ENCODE measurements at regions not wholly inside any gene's neighbourhood (a gene's known extent, or its start where the extent isn't known, plus 50 kb on each side); places are given as distances from the start of the nearest gene placed in this dataset.
"Not testable (repeated sequence)": the region's sequence is repeated elsewhere in the genome, so short reads cannot be mapped to it uniquely, and the experiment has no call there.

DNA sequence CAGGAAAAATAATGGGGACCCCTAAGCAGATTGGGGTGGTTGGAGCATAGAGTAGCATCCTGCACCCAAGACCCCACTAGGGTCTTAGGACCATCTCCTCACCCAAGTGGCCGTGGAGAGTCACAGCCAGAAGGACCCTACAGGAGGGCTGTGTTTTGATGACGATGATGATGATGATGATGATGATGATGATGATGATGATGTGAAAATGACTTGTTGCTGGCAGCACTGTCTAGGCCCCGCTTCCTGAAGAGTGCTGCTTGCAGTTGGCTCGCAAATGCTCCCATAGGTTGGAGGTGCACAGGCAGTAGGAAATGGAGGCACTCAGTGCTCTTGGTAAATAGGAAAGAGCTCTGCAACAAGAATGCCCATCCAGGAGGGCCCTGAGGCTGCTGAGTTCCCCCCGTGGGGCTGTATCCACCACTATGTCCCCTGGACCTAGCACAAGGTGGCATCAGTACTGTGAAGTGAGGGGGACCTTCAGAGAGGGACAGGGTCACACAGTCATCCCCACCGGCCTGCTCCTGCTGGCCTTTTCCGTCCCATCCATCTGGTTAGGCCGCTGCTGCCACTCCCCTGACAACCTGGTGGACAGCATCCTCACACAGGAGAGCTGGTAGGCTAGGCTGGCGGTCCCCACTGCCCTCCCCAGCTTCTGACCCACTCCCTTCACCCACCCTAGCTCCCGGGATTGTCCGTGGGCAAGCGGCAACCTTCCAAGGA, 139.6 kb downstream of the FOXD2 start:
- DNase-seq = no peak

DNA sequence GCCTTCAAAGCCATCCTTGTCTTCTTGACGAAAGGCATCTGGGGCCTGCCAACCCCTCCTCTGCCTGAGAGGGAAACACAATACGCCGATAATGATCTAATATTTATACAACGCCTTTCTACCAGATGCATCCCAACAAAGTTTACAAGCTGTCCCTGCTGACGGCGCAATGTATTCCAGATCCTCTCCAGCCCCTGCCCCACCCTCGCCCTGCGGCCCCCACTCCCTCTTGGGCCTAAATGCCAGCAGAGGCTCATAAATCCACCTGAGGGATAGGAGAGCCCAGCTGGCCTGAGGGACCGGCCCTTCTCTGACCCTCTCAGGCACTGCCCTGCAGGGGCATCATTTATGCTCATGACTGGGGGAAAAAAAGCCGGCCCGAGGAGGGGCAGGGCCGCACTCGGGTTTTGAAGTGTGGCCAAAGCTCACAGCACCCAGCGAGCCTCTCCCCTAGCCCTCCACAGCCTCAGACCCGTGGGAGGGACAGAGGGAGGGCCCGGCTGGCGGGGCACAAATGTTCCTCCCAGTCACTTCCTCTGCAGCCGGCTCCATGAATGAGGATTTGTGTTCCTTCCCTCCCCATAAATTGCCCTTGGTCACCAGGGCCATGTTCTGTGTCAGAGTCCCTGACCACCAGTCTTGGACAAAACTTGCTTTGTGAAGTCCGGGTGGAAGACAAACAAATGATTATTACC, 140.3 kb downstream of the FOXD2 start:
- no peak for DNase-seq

DNA sequence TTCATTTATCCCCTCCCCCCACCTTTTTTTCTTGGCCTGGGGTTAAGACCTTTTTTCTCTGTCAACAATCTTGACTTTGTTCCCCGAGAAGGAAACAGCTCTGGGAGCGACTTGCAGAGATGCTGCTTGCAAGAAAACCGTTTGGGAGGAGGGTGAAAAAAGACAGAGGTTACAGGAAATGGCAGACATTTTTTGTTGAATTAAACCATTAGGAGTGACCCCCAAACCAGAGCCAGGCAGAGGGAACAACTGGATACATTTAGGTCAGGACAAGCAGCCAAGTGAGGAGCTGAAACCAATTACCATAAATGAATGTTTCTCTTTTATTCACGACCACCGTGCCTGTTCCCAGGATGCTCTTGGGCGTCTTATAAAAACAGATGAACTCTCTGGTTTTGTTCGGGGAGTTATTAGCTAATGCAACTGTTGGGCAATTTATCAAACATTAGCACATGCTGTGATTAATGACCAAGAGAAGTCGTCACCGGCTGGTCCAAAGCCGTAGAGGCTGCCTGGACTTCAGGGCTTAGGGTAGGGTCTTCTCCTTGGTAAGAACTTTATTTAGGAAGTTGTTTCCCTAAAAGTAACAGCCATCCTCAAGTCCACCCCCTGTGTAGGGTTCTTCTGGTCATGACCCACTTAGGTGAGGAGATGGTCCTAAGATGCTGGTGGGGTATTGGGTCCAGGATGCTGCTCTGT, 141.0 kb downstream of the FOXD2 start:
- DNase-seq = no peak

DNA sequence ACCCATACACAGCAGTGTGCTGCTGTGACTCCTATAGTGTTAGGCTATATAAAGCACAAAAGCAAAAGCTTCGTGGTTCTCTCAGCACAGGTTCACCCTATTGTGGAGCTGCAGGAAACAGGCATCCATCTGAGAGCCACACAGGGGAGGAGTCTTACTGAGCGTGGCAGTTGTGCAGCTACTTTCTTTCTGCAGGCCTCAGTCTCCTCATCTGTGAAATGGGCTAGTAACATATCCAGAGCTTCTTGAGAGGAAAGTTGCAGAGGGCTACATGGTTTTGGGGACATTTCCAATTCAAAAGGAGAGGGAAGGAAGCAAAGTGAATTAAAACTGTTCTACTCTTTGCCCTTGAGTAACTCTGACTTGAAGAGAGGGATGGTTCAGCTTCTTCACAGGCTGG, 142.0 kb downstream of the FOXD2 start:
- DNase-seq = no peak

DNA sequence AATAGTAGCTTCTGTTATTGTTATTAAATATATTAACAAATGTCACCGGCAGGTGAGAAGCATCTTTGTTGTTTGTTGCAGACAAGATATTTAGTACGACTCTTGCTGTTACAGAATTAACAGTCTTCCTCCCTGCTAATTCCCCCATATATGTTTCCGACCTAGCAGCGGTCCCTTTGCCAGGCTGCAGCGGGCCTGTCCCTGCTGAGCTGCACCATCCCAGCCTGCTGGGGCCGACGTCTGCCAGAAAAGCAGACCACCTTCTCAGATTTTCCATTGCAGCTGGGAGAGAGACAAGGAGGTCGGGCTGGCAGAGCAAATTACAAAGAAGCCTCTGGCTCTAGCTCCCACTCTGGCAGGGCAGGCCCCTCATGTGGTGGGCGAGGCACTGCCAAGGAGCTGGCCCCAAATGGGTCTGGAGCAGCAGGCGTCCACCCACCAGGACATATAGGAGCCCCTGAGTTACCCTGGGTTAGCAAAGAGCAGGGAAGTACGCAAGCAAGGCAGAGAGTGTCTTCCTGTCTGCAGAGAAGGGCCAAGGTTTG, 142.7 kb downstream of the FOXD2 start:
- DNase-seq = no peak

DNA sequence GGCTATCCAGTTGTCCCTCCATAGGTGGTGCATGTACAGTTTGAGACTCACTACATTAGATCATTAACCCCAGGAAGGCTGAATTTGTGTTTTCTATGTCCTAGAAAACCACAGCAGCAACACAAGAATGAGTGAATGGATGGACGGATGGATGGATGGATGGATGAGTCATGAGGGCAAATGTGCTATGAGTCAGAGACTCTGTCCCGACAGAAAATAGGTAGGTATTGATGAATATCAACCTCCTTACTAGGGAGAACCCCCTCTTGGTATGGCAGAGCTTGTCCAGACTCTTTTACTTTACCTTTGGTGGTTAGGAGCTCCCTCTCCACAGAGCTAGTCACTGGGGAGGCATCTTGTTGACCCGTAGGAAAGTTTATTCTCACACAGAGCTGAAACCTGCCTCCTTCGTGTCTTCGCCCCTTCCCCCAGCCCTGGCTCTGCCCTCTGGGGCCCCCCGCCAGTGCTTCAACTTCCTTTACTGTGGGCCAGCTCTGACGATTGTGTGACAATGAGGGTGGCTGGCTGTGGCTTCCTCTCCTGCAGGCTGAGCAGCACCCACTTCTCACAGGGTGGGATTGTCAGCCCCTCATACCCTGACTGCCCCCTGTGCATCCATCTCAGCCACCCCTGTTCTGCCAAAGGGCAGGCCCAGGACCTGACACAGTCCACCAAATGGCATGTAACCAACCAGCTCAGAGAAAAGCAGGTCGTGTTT, 145.2 kb downstream of the FOXD2 start:
- DNase-seq = no peak

DNA sequence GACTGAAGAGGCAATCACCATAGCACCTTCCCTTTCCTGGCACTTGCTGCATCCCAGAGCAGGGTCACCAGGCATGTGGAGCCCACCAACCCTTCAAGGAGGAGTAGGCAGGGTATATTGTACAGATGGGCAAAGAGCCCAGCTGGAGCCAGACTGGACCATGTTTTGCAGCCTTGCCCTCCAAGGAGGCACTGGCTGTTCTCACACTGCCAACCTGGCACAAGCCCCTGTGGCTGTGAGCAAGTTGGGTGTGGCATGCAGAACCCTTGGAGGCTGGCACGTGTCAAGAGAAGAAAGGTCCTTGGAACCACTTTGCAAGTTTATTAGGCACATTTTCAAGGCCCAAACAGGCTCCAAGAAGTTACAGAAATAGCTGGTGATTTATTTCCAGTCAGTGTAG, 146.4 kb downstream of the FOXD2 start:
- DNase-seq = no peak

DNA sequence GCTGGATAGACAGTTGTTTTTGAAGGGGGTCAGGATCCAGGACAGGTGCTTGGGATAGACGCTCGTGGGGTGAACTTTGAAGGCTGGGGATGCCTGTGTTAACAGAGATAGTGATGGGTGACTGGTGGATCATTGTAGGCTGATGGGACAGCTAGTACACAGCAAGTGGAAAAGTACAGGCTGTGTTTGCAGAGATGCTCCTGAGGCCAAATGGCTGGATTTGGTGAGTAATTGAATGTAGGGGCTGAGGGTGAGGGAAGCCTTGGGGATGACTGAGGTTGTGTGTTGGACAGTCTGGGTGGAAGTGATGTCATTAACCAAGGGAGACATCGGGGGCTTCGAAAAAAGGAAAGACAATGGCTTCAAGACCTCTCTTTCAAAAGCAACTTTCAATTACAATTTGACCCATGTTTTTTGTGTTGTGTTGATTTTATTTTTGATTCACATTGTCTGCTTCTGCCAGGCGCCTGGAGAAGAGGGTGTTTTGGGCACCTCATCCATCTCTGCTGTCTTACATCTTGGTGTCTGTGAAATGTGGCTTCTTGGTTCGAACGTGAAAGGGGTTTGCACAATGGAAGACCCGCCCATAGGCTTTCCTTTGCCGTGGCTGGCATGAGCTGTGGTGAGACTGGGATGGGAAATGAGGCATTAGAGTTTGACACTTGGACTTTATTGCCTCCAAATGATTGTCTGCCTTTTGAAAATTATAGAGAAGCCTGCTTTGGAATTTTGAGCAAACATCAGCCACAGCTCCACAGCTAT, 147.5 kb downstream of the FOXD2 start:
- DNase-seq = no peak

DNA sequence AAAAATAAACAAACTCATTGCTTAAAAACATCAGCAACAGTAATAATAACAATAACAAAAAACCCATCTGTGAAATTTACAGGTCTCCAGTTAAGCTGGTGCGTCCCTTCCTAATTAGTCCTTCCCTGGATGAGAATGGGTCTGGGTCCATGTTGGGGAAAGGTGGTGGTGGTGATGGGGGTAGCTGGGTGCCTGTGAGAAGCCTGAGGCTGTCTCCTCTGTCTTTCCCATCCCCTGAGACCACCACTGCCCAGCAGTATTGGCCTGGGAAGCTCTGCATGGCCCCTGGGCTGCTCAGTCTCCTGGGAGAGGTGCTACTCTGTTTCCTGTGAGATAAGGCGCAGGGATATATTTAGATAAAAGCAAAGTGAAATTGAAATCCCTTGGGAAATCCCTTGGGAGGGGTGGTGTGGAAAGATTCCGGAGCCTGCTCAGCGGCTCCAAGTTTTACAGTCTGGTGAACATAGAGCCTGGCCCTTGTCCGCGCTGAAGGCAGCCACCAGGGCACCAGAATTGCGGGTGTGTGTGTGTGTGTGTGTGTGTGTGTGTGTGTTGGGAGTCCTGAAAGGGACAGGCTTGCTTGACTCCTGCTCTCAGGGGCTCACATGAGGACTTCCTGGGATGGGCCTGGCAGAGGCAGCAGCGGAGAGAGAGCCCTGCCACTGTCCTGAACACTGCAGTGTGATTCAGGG, 150.2 kb downstream of the FOXD2 start:
- no peak for DNase-seq

DNA sequence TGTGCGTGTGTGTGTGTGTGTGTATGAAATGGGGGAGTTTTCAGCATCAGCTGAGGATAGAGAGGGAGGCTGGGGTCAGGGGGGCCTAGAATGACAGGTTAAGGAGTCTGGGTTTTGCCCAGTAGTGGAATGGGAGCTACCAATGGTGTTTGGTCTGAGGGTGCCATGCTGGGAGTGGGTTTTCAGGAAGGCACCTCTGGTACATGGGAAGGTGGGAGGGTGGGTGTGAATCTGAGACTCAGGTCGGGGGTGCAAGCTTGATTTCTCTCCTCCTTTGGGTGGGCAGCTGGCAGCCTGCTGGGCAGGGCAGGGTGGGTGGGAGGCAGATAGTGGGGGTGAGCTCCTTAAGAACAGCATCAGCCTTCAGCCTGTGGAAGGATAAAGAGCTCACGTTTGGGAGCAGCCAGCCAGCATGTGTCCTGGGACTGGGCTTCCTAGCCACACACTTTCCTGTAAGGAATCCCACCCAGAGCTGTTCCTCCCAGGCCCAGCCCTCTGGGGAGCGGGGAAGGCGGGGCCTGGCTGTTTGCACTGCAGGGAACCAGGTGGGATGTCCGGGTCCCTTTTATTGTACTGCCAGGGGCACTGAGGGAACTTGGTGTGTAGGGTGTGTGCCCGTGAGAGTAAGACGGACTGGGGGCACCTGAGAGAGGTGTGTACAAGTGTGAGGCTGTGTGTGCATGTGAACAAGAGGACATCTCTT, 152.8 kb downstream of the FOXD2 start:
- no peak for DNase-seq

DNA sequence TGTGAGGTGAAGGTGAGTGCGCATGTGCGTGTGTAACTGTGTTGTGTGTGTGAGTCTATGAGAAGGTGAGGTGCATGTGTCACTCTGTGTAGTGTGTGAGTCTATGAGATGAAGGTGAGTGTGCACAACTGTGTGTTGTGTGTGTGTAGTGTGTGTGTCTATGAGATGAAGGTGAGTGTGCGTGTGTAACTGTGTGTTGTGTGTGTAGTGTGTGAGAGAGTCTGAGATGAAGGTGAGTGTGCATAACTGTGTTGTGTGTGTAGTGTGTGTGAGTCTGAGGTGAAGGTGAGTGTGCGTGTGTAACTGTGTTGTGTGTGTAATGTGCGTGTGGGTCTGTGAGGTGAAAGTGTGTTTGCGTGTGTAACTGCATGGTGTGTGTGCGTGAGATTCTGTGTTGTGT, 154.0 kb downstream of the FOXD2 start:
- no peak for DNase-seq

DNA sequence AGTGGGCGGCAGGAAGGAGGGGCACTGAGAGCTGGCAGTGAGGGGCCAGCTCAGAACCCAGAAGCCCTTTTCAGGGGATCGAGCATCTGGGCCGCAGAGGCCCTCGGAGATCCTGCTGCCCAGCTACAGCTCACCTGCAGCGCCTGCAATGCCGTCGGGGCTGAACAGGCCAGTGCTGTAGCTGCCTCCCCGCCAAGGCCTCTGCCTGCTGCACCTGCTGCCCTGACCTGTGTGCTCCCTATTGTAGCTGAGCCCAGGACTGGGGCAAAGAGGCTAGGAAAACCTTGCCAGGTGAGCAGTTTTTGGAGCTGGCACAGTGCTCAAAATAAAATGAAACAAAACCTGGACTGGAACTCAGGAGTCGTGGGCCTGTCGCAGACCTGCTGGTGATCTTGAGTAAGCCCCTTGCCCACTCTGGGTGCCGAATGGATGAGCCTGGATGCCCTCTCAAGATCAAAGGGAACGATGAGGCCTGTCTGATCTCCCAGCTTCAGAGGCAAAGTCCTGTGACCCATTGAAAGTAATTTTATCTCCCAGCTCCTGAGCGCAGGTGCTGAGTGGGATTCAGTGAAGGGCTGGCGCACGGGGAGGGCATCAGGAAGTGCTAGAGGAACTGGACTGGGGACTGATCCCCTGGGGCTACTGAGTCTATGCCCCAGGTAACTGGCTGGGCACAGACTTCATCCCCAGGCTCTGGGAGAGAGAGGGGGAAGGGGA, 154.6 kb downstream of the FOXD2 start:
- DNase-seq = no peak

DNA sequence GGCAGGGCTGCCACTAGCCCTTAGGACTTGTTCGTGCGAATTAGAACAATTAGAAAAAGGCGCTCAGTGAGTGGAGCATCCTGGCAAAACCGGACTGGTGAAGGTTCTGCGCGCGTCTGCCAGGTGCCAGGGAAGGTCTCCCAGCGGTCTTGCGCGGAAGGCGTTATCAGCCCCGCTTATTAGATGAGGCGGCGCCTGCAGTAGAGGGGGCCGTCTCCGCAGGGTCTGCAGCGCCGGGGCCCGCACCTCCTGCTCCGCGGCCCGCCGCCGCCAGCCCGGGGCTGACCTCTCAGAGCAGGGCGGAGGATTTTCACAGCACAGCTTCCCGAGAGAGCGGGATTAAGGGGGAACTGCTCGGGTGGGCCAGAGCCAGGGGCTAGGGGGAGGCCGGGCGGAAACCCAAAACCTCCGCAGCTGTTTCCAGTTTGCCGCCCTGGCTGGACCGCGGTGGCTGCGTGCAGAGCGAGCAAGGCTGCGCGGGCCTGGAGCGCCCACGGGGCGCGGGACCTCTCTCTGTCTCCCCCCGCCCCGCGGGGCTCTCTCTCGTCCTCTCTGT, 155.2 kb downstream of the FOXD2 start:
- peak; percentile 18 for DNase-seq

DNA sequence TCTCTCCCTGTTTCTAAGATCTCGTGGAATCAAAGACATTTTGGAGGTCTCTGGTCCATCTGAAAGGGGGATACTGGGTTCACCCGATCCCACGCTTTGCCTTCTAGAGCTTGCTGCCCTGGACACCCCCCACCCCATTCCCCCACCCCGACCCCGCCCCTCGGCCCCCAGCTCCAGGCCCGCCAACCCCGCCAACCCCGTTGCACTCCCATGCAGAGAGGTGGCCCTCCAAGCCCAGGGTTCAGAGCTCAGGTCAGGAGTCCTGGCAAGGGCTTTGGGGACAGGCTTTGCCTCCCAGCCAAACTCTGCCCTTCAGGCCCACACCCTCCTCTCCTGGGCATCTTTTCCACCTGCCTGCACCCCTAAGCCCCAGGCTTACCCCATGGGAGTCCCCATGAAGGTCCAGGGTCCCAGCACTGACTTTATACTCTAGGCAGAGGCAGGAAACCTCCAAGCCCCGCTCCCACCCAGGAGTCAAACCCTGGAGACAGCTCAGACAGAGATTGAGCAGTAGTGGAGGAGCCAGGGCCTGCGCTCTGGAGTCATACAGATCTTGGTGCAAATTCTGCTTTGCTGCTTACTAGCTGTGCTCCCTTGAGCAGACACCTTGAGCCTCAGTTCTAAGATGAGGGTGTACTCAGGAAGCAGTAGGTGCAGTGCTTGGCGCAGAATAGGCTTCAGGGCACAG, 155.9 kb downstream of the FOXD2 start:
- no peak for DNase-seq

DNA sequence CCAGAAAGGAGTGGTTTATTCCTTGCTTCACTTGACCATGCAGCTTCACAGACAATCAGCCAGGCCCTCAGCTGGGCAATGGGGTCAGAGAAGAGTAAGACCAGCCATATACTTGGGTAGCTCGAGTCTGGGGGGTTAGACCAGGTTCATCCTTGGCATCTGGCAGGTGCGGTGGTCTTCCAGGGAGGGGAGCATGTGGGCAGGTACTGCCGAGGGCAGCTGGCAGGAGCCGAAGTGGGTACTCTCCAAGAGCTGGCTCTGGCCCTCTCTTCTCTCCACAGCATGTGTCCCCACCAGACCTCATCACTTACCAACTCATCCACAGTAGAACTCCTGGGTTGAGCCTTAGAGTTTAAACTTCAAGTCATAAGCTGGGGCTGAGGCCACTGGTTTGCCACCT, 156.8 kb downstream of the FOXD2 start:
- no peak for DNase-seq

DNA sequence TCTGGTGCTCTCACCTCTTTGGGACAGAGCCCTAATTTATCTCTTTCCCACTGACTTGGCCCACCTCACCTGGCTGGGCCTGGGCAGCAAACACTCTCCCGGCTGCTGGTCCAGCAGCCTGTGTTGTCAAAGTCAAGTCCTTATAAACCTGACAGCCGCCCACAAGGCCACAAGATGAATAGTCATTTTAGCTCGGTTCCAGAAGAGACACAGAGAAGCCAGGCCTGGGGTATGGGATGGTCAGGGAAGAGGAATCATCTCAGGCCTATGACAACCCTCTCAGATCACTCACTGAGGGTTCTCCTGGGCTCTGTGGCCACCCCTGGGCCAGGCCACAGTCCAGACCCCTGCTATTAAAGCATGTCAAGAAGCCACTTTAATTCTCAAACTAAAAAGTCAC, 158.5 kb downstream of the FOXD2 start:
- no peak for DNase-seq

DNA sequence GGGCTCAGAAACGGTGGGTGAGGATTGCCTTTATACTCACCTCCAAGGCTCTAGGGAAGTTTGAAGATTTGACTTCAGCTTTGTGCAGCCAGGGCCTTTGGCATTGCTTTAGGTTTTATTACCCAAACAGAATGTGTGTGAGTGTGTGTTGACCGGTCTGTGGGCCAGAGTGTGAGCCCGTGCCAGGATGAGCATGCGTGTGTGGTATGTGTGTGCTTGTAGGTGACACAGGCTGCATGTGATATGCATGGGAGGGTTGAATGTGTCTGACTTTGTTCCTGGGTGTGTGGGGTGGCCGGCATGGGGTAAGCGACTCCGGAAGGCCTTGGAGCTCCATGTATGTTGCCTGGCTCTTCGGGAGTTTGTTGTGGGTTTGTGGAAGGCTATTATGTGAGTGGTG, 160.5 kb downstream of the FOXD2 start:
- DNase-seq = no peak

DNA sequence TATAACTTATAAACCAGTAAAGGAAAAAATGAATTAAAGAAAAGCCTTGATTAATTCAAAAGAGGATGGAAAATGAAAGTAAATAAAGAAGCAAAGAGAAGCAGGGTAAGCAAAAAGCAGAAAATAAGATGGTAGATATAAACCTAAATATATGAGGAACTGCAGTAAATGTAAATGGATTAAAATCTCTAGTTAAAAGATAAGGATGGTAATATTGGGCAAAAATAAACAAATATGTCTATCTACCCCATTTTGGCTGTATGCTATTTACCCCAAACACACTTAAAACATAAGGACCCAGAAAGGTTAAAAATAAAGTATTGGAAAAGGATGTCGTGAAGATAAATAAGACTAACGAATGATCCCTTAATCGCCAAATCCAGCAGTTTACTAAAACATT, 161.9 kb downstream of the FOXD2 start:
- DNase-seq = no peak

DNA sequence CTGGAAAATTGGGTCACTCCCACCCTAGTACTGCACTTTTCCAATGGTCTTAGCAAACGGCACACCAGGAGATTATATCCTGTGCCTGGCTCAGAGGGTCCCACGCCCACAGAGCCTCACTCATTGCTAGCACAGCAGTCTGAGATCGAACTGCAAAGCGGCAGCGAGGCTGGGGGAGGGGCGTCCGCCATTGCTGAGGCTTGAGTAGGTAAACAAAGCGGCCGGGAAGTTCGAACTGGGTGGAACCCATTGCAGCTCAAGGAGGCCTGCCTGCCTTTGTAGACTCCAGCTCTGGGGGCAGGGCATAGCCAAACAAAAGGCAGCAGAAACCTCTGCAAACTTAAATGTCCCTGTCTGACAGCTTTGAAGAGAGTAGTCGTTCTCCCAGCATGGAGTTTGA, 164.6 kb downstream of the FOXD2 start:
- DNase-seq = not testable (repeated sequence)

DNA sequence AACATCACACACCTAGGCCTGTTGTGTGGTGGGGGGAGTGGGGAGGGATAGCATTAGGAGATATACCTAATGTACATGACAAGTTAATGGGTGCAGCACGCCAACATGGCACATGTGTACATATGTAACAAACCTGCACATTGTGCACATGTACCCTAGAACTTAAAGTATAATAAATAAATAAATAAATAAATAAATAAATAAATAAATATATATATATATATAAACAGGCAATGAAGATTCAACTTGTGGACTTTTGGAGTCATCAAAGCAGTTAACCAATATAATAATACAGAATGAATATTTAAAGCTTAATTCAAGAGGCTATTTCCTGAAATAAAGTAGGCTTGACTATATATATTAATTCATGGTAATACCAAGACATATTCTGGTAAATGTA, 167.0 kb downstream of the FOXD2 start:
- not testable (repeated sequence) for DNase-seq
